ENCODE measurements at regions not wholly inside any gene's neighbourhood (a gene's known extent, or its start where the extent isn't known, plus 50 kb on each side); places are given as distances from the start of the nearest gene placed in this dataset.

DNA sequence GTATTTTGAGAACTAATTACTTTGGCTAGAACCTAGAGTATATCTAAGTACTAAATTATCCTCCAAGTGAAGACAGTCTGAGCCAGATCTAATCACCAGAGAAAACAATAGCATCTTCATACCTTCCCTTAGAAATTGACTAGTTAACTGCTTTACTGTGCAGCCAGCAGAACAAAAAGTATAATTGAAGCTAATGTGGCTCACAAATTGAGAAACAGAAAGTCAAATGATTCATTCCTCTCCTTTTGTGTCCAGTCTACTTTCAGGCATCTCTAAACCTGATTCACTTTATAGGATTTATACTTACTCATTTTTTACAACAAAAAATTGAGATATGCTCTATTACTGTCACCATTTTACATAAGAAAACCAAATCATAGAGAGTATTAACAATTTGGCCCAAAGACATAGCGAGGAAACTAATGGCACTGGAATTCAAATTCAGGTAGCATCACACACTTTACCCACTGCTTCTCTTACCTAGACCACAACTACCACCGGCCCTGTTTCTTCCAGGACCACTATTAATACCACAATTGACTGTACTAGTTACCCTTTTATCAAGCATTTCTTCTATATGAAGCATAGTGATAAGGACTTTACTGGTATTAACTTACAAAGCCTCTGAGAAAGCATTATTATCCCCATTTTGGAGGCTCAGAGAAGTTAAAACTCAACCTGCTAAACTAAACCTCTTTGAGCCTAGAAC, 1402.6 kb upstream of the TENM4 start:
- TF ChIP-seq POLR2AphosphoS5 (IDR thresholded peaks at IDR 0.05; ENCODE audit: low read depth), result no peak
- TF ChIP-seq, protein P1, sequence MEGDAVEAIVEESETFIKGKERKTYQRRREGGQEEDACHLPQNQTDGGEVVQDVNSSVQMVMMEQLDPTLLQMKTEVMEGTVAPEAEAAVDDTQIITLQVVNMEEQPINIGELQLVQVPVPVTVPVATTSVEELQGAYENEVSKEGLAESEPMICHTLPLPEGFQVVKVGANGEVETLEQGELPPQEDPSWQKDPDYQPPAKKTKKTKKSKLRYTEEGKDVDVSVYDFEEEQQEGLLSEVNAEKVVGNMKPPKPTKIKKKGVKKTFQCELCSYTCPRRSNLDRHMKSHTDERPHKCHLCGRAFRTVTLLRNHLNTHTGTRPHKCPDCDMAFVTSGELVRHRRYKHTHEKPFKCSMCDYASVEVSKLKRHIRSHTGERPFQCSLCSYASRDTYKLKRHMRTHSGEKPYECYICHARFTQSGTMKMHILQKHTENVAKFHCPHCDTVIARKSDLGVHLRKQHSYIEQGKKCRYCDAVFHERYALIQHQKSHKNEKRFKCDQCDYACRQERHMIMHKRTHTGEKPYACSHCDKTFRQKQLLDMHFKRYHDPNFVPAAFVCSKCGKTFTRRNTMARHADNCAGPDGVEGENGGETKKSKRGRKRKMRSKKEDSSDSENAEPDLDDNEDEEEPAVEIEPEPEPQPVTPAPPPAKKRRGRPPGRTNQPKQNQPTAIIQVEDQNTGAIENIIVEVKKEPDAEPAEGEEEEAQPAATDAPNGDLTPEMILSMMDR (IDR thresholded peaks at IDR 0.05; ENCODE audit: insufficient read depth, low read length), result no peak

Measured in HL-60 (cell line).